ENCODE measurements at regions not wholly inside any gene's neighbourhood (a gene's known extent, or its start where the extent isn't known, plus 50 kb on each side); places are given as distances from the start of the nearest gene placed in this dataset.

DNA sequence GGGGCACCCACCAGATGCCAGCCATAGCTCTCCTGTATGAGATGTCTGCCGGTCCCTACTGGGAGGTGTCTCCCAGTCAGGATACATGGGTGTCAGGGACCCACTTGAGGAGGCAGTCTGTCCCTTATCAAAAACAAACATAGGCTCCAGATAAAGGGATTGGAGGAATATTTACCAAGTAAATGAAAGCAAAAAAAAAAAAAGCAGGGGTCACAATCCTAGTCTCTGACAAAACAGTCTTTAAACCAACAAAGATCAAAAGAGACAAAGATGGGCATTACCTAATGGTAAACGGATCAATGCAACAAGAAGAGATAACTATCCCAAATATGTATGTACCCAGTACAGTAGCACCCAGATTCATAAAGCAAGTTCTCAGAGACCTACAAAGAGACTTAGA, 640.0 kb upstream of the LRRTM4 start:
- H2AFZ ChIP-seq (ENCODE audit: low read length): no peak overlapping the region
- H3K4me2 ChIP-seq (ENCODE audit: low read depth, low read length): peak overlapping the region; percentile 23; the same call in 1 of the 2 replicates
- no peaks in the 10 kb centered on the region for H3K27me3 ChIP-seq (ENCODE audit: control insufficient read depth in 1 of 2, insufficient read depth in 2 of 2, low read length in 2 of 2)
- peaks cover 54% of the 10 kb centered on the region for H4K20me1 ChIP-seq (ENCODE audit: insufficient read depth, low read length)
- FAIRE-seq (peak; percentile 79), DNase-seq (ENCODE audit: low spot score) (peak; percentile 94), ATAC-seq (peak; percentile 98)
- ChIA-PET CTCF (ENCODE audit: low intra/inter-chr PET ratio, low total read pairs) (no interaction called here), POLR2A (no interaction called here)
- H3K36me3 ChIP-seq (replicated peaks in 1 of 2; ENCODE audit: control insufficient read depth in 1 of 2, insufficient read depth in 2 of 2, low read length in 2 of 2): no peaks in the 10 kb centered on the region
- H3K4me3 ChIP-seq (replicated peaks in 1 of 3; ENCODE audit: insufficient read depth in 1 of 3, low read depth in 2 of 3, low read length in 3 of 3): no peak overlapping the region
- H3K79me2 ChIP-seq (ENCODE audit: insufficient read depth, low read length): no peaks in the 10 kb centered on the region
- BruUV-seq (replicated peaks): no TSS peak
- H3K4me1 ChIP-seq (ENCODE audit: insufficient read depth, low read length): peaks cover 18% of the 10 kb centered on the region
- H3K9me3 ChIP-seq (ENCODE audit: low read length): no peaks in the 10 kb centered on the region
- H3K9ac ChIP-seq (ENCODE audit: insufficient read depth, low read depth, low read length): no peak overlapping the region
- intact Hi-C loops (cut with micrococcal nuclease; ENCODE audit: unreplicated experiment) (loop anchor here (1.0 to 2.0 kb wide), 3 partner anchors 13 to 379 kb away; no protein-coding TSS in a partner anchor), in situ Hi-C loops (cut with HindIII; ENCODE audit: extremely low pct_ligation_motif_present, low pct_unique_long_range_greater_than_20kb) (no loop called here)
- H3K27ac ChIP-seq (ENCODE audit: extremely low read length, insufficient read depth, low read length): no peak overlapping the region
- 5% methylated on average over 2 of the region's 2 CpGs for WGBS (ENCODE audit: low lambda C conversion rate)
- TF ChIP-seq ZNF782 (CRISPR knock-in tag; IDR thresholded peaks at IDR 0.05; ENCODE audit: borderline replicate concordance) (no peak), SUZ12 (IDR thresholded peaks at IDR 0.05; ENCODE audit: low read depth, low read length) (no peak), HNF1B (CRISPR knock-in tag; IDR thresholded peaks at IDR 0.05) (no peak), CENPX (CRISPR knock-in tag; IDR thresholded peaks at IDR 0.05) (no peak), NONO (IDR thresholded peaks at IDR 0.05) (no peak), NONO (CRISPR knock-in tag; conservative IDR thresholded peaks at IDR 0.05) (no peak), ZFP41 (CRISPR knock-in tag; IDR thresholded peaks at IDR 0.05; ENCODE audit: borderline replicate concordance) (no peak), RBM22 (optimal IDR thresholded peaks at IDR 0.05; ENCODE audit: low read length) (no peak), FOXO1 (CRISPR knock-in tag; IDR thresholded peaks at IDR 0.05) (peak; percentile 76), KDM2A (CRISPR knock-in tag; IDR thresholded peaks at IDR 0.05; ENCODE audit: borderline replicate concordance, low read depth) (no peak), JARID2 (CRISPR knock-in tag; IDR thresholded peaks at IDR 0.05; ENCODE audit: insufficient replicate concordance) (no peak), ARNTL (CRISPR knock-in tag; IDR thresholded peaks at IDR 0.05) (0 out of 2 replicates have a peak, but pooled peaks have one; percentile 34)
- TF ChIP-seq, protein P1, sequence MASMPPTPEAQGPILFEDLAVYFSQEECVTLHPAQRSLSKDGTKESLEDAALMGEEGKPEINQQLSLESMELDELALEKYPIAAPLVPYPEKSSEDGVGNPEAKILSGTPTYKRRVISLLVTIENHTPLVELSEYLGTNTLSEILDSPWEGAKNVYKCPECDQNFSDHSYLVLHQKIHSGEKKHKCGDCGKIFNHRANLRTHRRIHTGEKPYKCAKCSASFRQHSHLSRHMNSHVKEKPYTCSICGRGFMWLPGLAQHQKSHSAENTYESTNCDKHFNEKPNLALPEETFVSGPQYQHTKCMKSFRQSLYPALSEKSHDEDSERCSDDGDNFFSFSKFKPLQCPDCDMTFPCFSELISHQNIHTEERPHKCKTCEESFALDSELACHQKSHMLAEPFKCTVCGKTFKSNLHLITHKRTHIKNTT (CRISPR knock-in tag; IDR thresholded peaks at IDR 0.05): no peak
- TF ChIP-seq, protein P2, sequence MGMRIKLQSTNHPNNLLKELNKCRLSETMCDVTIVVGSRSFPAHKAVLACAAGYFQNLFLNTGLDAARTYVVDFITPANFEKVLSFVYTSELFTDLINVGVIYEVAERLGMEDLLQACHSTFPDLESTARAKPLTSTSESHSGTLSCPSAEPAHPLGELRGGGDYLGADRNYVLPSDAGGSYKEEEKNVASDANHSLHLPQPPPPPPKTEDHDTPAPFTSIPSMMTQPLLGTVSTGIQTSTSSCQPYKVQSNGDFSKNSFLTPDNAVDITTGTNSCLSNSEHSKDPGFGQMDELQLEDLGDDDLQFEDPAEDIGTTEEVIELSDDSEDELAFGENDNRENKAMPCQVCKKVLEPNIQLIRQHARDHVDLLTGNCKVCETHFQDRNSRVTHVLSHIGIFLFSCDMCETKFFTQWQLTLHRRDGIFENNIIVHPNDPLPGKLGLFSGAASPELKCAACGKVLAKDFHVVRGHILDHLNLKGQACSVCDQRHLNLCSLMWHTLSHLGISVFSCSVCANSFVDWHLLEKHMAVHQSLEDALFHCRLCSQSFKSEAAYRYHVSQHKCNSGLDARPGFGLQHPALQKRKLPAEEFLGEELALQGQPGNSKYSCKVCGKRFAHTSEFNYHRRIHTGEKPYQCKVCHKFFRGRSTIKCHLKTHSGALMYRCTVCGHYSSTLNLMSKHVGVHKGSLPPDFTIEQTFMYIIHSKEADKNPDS (CRISPR knock-in tag; IDR thresholded peaks at IDR 0.05): no peak
- TF ChIP-seq, protein P3, sequence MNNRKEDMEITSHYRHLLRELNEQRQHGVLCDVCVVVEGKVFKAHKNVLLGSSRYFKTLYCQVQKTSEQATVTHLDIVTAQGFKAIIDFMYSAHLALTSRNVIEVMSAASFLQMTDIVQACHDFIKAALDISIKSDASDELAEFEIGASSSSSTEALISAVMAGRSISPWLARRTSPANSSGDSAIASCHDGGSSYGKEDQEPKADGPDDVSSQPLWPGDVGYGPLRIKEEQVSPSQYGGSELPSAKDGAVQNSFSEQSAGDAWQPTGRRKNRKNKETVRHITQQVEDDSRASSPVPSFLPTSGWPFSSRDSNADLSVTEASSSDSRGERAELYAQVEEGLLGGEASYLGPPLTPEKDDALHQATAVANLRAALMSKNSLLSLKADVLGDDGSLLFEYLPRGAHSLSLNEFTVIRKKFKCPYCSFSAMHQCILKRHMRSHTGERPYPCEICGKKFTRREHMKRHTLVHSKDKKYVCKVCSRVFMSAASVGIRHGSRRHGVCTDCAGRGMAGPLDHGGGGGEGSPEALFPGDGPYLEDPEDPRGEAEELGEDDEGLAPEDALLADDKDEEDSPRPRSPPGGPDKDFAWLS (CRISPR knock-in tag; IDR thresholded peaks at IDR 0.05; ENCODE audit: borderline replicate concordance): no peak
- TF ChIP-seq, protein P4, sequence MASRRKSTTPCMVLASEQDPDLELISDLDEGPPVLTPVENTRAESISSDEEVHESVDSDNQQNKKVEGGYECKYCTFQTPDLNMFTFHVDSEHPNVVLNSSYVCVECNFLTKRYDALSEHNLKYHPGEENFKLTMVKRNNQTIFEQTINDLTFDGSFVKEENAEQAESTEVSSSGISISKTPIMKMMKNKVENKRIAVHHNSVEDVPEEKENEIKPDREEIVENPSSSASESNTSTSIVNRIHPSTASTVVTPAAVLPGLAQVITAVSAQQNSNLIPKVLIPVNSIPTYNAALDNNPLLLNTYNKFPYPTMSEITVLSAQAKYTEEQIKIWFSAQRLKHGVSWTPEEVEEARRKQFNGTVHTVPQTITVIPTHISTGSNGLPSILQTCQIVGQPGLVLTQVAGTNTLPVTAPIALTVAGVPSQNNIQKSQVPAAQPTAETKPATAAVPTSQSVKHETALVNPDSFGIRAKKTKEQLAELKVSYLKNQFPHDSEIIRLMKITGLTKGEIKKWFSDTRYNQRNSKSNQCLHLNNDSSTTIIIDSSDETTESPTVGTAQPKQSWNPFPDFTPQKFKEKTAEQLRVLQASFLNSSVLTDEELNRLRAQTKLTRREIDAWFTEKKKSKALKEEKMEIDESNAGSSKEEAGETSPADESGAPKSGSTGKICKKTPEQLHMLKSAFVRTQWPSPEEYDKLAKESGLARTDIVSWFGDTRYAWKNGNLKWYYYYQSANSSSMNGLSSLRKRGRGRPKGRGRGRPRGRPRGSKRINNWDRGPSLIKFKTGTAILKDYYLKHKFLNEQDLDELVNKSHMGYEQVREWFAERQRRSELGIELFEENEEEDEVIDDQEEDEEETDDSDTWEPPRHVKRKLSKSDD (CRISPR knock-in tag; IDR thresholded peaks at IDR 0.05; ENCODE audit: low read depth): no peak

Data from HepG2 (cell line).